ENCODE measurements at regions not wholly inside any gene's neighbourhood (a gene's known extent, or its start where the extent isn't known, plus 50 kb on each side); places are given as distances from the start of the nearest gene placed in this dataset.
"Not testable (repeated sequence)": the region's sequence is repeated elsewhere in the genome, so short reads cannot be mapped to it uniquely, and the experiment has no call there.

- DNase-seq = no peak
These were observed 179.3 kb downstream of the UTP18 start for GRCh38 chr17:51439395-51440229.

GRCh38 chr17:51441431-51441830 is 181.1 kb downstream of the UTP18 start:
- DNase-seq = no peak

DNA sequence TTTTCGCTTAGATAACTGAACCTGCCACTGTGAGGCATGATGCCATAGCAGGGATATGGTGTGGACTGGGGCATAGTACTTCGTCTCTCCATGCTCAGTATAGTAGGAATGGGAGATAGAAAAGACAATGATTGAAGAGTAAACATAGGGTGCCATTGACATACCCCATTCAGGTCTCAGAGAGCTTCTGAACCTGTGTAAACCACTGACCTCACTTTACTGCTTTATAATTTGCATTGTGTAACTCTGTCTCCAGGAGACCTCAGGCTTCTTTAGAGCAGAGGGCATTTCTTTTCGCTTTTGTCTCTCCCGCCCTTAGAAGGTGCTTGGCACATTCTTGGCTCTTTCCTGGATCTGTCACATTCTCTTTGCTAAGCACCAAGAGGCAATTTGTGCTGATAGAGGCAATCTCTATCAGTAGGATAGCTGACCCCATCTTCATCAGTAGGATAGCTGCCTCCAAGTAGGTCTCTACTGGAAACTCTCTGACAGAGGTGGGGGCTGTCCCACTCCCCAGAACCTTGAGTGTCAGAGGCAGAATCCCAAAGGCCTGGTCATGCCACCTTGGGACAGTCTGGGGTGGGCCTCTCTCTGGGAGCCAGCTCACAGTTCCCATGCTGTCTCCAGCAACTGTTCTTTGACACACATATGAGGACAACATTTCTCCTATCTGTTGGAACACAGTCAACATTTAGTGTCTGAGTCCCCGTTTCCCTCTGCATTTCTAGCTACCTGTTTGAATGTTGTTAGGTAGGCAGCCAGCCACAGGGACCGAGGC is 181.9 kb downstream of the UTP18 start:
- DNase-seq = no peak

- DNase-seq = no peak
These were observed 183.3 kb downstream of the UTP18 start for GRCh38 chr17:51443646-51444045.

DNA sequence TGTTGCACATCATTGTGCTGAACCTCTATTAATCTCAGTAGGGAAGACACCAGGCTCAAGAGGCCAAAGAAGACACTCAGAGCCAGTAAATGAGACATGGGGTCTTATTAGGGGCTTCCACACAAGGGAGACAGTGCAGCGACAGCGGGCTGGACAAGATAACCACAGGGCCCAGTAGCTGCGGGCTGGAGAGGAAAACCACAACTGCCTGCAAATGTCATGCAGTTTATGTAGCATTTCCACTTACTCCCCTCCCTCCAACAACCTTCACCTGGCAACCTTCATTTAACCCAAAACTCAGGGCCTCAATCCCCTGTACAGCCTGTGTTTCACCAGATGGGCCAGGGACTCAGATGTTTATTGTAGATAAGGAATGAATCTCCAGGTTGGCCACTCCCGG is 185.6 kb downstream of the UTP18 start:
- no peak for DNase-seq

DNA sequence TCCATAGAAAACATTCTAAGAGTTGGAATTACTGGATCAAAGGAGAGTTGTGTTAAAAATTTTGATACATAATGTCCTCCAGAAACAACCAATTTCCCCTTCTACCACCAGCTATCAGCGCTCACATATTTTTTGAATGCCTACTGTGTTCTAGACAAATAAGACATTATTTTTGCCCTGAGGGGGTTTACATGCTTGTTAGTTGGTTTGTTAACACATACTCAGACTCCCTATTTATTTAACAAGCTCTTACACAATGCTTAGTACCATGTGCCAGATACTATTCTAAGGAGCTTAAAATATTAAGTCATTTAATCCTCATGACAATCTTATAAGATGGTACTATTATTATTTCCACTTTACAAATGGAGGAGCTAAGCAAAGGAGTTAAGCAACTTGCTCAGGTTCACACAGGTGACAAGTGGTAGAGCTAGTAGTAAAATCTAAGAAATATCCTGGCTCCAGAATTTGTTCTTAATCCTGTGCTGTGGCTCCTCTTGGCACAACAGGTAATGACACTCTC is 194.2 kb downstream of the UTP18 start:
- DNase-seq = no peak

- DNase-seq = no peak
These were observed 194.9 kb downstream of the UTP18 start for GRCh38 chr17:51455211-51455610.

GRCh38 chr17:51455931-51456330 is 195.6 kb downstream of the UTP18 start:
- DNase-seq = no peak

DNA sequence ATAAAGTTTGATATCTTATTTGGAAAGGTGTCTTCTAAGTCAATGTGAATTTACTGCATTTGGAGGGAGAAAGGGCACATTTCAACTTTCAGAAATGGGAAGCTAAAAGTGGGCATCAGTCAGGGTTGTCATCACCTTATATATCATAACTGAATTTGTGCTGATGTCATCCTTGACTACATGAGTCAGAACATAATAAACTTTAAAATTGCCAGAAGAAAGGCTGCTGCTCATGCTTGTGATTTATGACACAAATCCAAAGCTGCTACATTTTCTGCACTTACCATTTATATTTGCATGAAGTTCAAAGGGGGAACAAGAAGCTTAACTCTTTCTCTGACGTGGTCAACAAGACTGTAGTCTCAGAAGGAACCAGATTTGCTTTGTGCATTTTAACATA is 196.6 kb downstream of the UTP18 start:
- no peak for DNase-seq

GRCh38 chr17:51461578-51462004 is 201.2 kb downstream of the UTP18 start:
- DNase-seq = peak; percentile 31

DNA sequence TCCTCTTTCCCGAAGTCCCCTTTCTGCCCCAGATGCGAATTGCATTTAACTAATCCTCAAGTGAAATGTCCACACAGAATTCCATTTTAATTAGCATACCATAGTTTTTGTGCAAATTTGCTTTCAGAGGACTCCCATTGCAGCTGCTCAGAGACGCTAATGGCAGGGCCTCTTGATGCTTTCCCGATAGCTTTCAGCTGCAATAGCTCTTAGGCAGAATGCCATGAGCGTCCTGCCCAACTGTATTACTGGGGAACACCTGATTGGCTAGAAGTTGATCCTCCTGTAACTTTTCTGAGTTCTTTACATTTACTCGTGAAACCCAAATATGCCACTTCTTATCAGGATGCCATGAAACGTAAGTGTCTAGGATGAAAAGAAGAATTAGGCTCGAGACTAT is 203.0 kb downstream of the UTP18 start:
- no peak for DNase-seq

DNA sequence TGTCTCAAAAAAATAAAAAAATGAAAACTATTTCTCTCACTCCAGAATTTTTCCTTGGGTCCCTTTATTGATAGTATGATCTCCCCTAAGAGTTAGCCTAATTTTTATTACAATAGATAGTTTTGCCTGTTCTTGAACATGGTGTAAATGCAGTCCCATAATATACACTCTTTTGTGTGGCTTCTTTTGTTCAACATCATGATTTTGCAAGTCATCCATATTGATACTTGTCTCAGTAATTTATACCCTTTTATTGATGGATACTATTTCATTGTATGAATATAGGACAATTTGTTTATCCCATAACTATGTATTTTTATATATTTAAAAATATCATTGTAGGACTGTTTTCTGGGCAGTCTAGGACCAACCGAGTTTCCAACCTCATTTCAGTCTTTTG is 207.0 kb downstream of the UTP18 start:
- no peak for DNase-seq

DNA sequence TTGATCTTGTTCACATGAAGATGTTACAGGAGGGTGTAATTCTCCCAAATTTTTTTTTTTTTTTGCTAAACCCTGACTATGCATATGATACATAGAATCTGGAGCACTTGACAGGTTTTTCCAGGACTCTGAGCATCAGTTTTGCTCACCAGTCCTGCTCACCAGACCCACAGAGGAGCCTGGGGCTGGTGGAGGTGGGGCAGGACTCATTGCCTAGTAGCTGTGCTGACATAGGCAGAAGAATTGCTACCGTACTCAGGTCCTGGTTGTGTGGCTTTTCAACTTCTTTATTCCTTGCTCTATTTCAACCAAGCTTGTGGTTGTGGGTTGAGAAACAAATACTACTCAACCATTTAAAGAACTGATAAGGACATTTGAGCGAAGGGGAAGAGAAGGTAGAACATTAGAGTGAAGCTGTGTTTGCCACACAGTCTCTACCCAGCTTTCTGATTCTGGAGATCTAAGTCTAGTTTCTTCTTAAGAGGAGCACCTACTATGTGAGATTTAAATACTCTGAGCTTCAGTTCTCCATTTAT is 212.4 kb downstream of the UTP18 start:
- DNase-seq = no peak

GRCh38 chr17:51474764-51475163 is 214.4 kb downstream of the UTP18 start:
- DNase-seq = no peak

- DNase-seq = no peak
These were observed 215.4 kb downstream of the UTP18 start for GRCh38 chr17:51475730-51476129.

DNA sequence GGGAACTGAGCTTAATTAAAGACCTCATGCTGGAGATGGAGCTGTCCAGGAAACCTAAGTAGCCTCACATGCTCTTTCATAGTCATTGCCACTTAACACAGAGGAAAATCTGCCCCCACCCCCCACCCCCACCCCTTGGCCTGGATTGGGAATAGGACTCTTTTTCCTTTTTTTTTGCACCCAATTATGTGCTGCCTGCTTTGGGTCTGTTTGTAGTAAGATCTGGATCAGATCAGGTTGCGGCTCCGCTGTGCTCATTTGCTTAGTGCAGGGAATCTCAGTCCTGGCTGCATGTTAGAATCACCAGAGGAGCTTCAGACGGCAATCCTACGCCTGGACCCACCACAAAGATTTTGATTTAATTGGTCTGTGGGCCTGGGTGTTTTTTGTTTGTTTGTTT is 219.0 kb downstream of the UTP18 start:
- DNase-seq = no peak

- no peak for DNase-seq
These were observed 221.0 kb downstream of the UTP18 start for GRCh38 chr17:51481370-51481769.

- DNase-seq = not testable (repeated sequence)
These were observed 221.9 kb downstream of the UTP18 start for GRCh38 chr17:51482248-51482647.

GRCh38 chr17:51486091-51486490 is 225.7 kb downstream of the UTP18 start:
- DNase-seq = no peak

GRCh38 chr17:51486885-51487520 is 226.7 kb downstream of the UTP18 start:
- no peak for DNase-seq

DNA sequence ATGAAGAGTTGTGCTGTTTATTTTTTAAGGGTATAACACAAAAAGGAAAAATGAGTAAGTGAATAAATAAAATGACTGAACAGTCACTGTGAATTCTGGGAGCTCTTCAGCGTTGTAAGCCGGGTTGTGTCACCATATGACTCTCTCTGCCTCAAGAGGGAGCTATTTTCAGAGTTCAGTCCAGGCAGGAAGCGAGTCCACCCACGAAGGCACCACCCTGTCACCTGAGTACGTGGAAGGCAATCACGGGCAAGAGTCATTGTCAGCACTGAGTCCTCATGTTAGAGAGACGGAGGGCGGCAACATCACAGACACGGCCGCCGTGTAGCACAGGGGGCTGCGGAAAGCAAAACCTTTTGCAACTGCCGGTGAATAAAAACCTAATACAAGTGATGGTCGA is 227.6 kb downstream of the UTP18 start:
- no peak for DNase-seq

DNA sequence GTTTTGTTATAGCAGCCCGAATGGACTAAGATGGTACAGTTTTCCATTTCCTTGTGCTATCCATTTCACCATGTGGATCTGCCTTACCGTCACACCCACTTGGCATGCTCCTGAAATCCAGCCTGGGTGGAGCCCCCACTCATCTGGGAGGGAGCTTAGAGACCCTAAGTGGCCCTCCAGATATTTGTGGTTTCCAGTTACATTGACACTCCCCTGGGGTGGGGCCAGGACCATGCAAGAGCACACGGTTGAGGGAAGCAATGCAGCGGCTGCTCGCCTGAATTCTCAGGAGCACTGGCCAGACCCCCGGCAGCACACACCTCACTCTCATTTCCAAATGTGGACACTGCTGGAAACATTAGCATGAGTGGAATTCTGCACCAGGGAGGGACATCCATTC is 231.1 kb downstream of the UTP18 start:
- no peak for DNase-seq

DNA sequence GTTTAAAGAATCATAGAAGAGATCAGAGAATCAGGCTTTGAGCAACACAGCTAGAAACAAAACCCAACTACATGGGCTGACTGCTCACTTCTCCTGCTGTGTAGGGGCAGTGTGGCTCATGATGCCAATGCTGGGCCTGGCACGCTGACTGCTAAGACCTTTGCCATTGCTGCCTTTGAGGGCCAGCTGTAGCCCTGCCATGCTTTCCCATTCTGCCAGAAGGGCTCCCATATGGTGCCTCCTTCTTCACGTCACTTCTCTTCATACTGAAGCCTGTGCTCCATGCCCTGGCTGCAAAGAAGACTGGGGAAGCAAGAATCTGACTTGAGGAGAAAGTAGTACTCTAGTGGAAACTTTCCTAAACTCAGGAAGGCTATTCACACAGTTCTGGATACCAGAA is 232.9 kb downstream of the UTP18 start:
- no peak for DNase-seq
